ENCODE measurements at regions not wholly inside any gene's neighbourhood (a gene's known extent, or its start where the extent isn't known, plus 50 kb on each side); places are given as distances from the start of the nearest gene placed in this dataset.
"Not testable (repeated sequence)": the region's sequence is repeated elsewhere in the genome, so short reads cannot be mapped to it uniquely, and the experiment has no call there.

DNA sequence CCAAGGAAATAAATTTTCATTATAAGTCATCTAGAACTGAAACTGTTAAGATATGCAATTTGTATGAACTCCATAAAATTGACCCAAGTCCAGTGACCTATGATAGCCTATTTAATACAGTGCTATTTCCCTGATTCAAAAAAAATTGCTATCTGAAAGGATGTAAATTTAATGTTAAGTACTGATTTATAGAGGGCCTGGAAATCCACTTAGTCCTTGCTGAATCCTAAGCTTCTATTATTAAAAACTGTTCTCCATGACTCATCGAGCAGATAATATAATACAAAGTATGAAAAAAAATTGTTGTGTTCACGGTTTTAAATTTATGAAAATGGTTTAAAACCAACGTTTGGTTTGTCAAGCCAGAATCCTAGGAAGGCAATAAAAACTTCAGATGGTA, 704.8 kb upstream of the AADAT start:
- Histone ChIP-seq H4K20me1 (ENCODE audit: low read length) (no peaks in the 10 kb centered on the region), H3K27me3 (ENCODE audit: low read length) (no peaks in the 10 kb centered on the region), H3K4me3 (ENCODE audit: low read length) (no peak overlapping the region), H3K9me3 (ENCODE audit: low read length) (no peaks in the 10 kb centered on the region), H2AFZ (ENCODE audit: low read length) (no peak overlapping the region), H3K4me1 (ENCODE audit: insufficient read depth, low read length) (no peaks in the 10 kb centered on the region), H3K4me2 (ENCODE audit: low read length) (no peak overlapping the region), H3K9ac (ENCODE audit: low read length) (no peak overlapping the region), H3F3A (ENCODE audit: low read length, unreplicated experiment) (no peaks in the 10 kb centered on the region), H3K9me2 (replicated peaks; ENCODE audit: low read length) (no peaks in the 10 kb centered on the region), H3K27ac (ENCODE audit: low read length) (no peak overlapping the region), H3K79me2 (ENCODE audit: low read length) (no peaks in the 10 kb centered on the region), H3K36me3 (ENCODE audit: low read depth, low read length) (no peaks in the 10 kb centered on the region)
- ATAC-seq, result no peak
- ChIA-PET CTCF (no interaction called here), POLR2A (ENCODE audit: unreplicated experiment) (no interaction called here)
- intact Hi-C loops (cut with micrococcal nuclease), result no loop called here
- no peak for DNase-seq
- no TSS peak for BruUV-seq (replicated peaks)
- TF ChIP-seq CTCF (conservative IDR thresholded peaks at IDR 0.05; ENCODE audit: low read depth, low read length), result no peak
- TF ChIP-seq EZH2phosphoT487 (IDR thresholded peaks at IDR 0.05; ENCODE audit: borderline replicate concordance, low read length), result no peak
- no peak for TF ChIP-seq EZH2 (IDR thresholded peaks at IDR 0.05; ENCODE audit: low read length, unreplicated experiment)

DNA sequence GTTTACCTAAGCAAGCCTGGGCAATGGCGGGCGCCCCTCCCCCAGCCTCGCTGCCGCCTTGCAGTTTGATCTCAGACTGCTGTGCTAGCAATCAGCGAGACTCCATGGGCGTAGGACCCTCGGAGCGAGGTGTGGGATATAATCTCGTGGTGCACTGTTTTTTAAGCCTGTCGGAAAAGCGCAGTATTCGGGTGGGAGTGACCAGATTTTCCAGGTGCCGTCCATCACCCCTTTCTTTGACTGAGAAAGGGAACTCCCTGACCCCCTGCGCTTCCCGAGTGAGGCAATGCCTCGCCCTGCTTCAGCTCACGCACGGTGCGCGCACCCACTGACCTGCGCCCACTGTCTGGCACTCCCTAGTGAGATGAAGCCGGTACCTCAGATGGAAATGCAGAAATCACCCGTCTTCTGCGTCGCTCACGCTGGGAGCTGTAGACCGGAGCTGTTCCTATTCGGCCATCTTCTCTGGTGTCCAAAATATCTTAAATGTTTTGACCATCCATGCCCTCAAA, 698.8 kb upstream of the AADAT start:
- intact Hi-C loops (cut with micrococcal nuclease), result not testable (repeated sequence)
- 0 out of 2 replicates have a peak overlapping the region, but pooled peaks have one; percentile 21 for H3K4me3 ChIP-seq (ENCODE audit: low read length)

GRCh38 chr4:170777663-170778062, 687.9 kb upstream of the AADAT start:
- H2AFZ ChIP-seq (ENCODE audit: low read length), result no peak overlapping the region
- ATAC-seq (no peak), DNase-seq (no peak)
- no peak overlapping the region for H3K4me3 ChIP-seq (ENCODE audit: low read length)
- no peak overlapping the region for H3K9ac ChIP-seq (ENCODE audit: low read length)
- no peaks in the 10 kb centered on the region for H3K9me2 ChIP-seq (replicated peaks; ENCODE audit: low read length)
- no peaks in the 10 kb centered on the region for H3K27me3 ChIP-seq (ENCODE audit: low read length)
- TF ChIP-seq EZH2phosphoT487 (IDR thresholded peaks at IDR 0.05; ENCODE audit: borderline replicate concordance, low read length), result no peak
- TF ChIP-seq CTCF (conservative IDR thresholded peaks at IDR 0.05; ENCODE audit: low read depth, low read length), result no peak
- no peak for TF ChIP-seq EZH2 (IDR thresholded peaks at IDR 0.05; ENCODE audit: low read length, unreplicated experiment)
- POLR2A ChIA-PET (ENCODE audit: unreplicated experiment), result no interaction called here
- no peaks in the 10 kb centered on the region for H3K9me3 ChIP-seq (ENCODE audit: low read length)
- no peak overlapping the region for H3K4me2 ChIP-seq (ENCODE audit: low read length)
- no peaks in the 10 kb centered on the region for H4K20me1 ChIP-seq (ENCODE audit: low read length)
- intact Hi-C loops (cut with micrococcal nuclease), result no loop called here
- no peak overlapping the region for H3K27ac ChIP-seq (ENCODE audit: low read length)
- H3K36me3 ChIP-seq (ENCODE audit: low read depth, low read length), result no peaks in the 10 kb centered on the region
- no TSS peak for BruUV-seq (replicated peaks)
- CTCF ChIA-PET, result no interaction called here
- H3K4me1 ChIP-seq (ENCODE audit: insufficient read depth, low read length), result no peaks in the 10 kb centered on the region
- H3K79me2 ChIP-seq (ENCODE audit: low read length), result no peaks in the 10 kb centered on the region
- H3F3A ChIP-seq (ENCODE audit: low read length, unreplicated experiment), result no peaks in the 10 kb centered on the region

More for the DNA sequence above, 698.8 kb upstream of the AADAT start:
- H2AFZ ChIP-seq (ENCODE audit: low read length); BruUV-seq (replicated peaks); H3K27me3 ChIP-seq (ENCODE audit: low read length); H3K4me1 ChIP-seq (ENCODE audit: insufficient read depth, low read length); H3K36me3 ChIP-seq (ENCODE audit: low read depth, low read length); H3K9me2 ChIP-seq (replicated peaks; ENCODE audit: low read length); H3K9ac ChIP-seq (ENCODE audit: low read length); H4K20me1 ChIP-seq (ENCODE audit: low read length); ATAC-seq; H3K79me2 ChIP-seq (ENCODE audit: low read length); H3K27ac ChIP-seq (ENCODE audit: low read length); CTCF ChIA-PET; H3K9me3 ChIP-seq (ENCODE audit: low read length); H3F3A ChIP-seq (ENCODE audit: low read length, unreplicated experiment); H3K4me2 ChIP-seq (ENCODE audit: low read length); DNase-seq; POLR2A ChIA-PET (ENCODE audit: unreplicated experiment): not testable (repeated sequence)
